HepG2 (cell line): ENCODE measurements at regions not wholly inside any gene's neighbourhood (a gene's known extent, or its start where the extent isn't known, plus 50 kb on each side); places are given as distances from the start of the nearest gene placed in this dataset.

Experiments used
- ATAC-seq: fragments of 200-7000 bp; cut with Tn5 transposase; 3 replicates; pipeline ENCODE4 v1.9.1; 2020; ENCODE audit warnings: mild to moderate bottlenecking, moderate library complexity
- BruUV-seq: library from RNA; stranded (reverse); fragments of 400-500 nt; replicated peaks from 2 replicates; lab custom pipeline; 2021; lab: Mats Ljungman, UMichigan
- CTCF ChIA-PET: fragments of 300-600 bp; formaldehyde crosslinking; extraction: SDS; loops from one replicate; lab custom pipeline; 2021; ENCODE audit warnings: low total read pairs, inconsistent platforms, low intra/inter-chr PET ratio; lab: Yijun Ruan, JAX
- POLR2A ChIA-PET: fragments of 350-600 bp; sonication (Branson Sonifier 250); formaldehyde crosslinking; loops from one replicate; lab custom pipeline; 2020; ENCODE audit warnings: antibody characterized with exemption, inconsistent platforms; lab: Yijun Ruan, JAX
- DNase-seq: peaks from one replicate; pipeline ENCODE4 v3.0.0-alpha.2; 2015; ENCODE audit warnings: low spot score
- FAIRE-seq: peaks from 3 replicates; lab custom pipeline; 2011; peaks lifted over from hg19 to GRCh38; lab: Jason Lieb, UNC
- H2AFZ ChIP-seq: one replicate; pipeline ENCODE4 v1.6.1; 2011; ENCODE audit warnings: low read length, inconsistent platforms
- H3K27ac ChIP-seq: fragments of 300-600 bp; 3 replicates; pipeline ENCODE4 v1.8.0; 2011; ENCODE audit warnings: mixed run types, mild to moderate bottlenecking, mixed read lengths, low read length, inconsistent platforms; ENCODE audit not compliant: insufficient read depth; ENCODE audit errors: extremely low read length
- H3K27me3 ChIP-seq, 2 experiments: fragments of 200-600 bp in 1 of 2; 2 replicates in 1 of 2; 3 replicates in 1 of 2; pipeline versions ENCODE4 v1.6.0 to v1.8.0; 2011; ENCODE audit warnings: low read length in 2 of 2, mild to moderate bottlenecking in 2 of 2, moderate library complexity in 2 of 2, inconsistent platforms in 1 of 2; ENCODE audit not compliant: insufficient read depth in 2 of 2, control insufficient read depth in 1 of 2
- H3K36me3 ChIP-seq, 2 experiments: fragments of 200-600 bp in 1 of 2; replicated peaks in 1 of 2; 2 replicates in 1 of 2; 3 replicates in 1 of 2; pipeline versions ENCODE4 v1.5.1 to v1.8.0; 2011; ENCODE audit warnings: low read length in 2 of 2, inconsistent platforms in 1 of 2; ENCODE audit not compliant: insufficient read depth in 2 of 2, control insufficient read depth in 1 of 2
- H3K4me1 ChIP-seq: 2 replicates; pipeline ENCODE4 v1.5.1; 2012; ENCODE audit warnings: low read length, inconsistent platforms; ENCODE audit not compliant: insufficient read depth
- H3K4me2 ChIP-seq: 2 replicates; pipeline ENCODE4 v1.6.0; 2011; ENCODE audit warnings: low read depth, low read length, inconsistent platforms
- H3K4me3 ChIP-seq, 3 experiments: fragments of 200-600 bp in 1 of 3; sonication (generic), shearing (Covaris generic) in 1 of 3; replicated peaks in 1 of 3; 2 replicates each; pipeline ENCODE4 v1.5.1; 2011 to 2016; ENCODE audit warnings: low read length in 3 of 3, inconsistent platforms in 2 of 3, low read depth in 2 of 3, mild to moderate bottlenecking in 2 of 3, control low read depth in 1 of 3, mixed read lengths in 1 of 3; ENCODE audit not compliant: insufficient read depth in 1 of 3
- H3K79me2 ChIP-seq: one replicate; pipeline ENCODE4 v1.6.1; 2011; ENCODE audit warnings: low read length, inconsistent platforms; ENCODE audit not compliant: insufficient read depth
- H3K9ac ChIP-seq: 2 replicates; pipeline ENCODE4 v1.6.0; 2011; ENCODE audit warnings: mild to moderate bottlenecking, low read depth, low read length, inconsistent platforms; ENCODE audit not compliant: insufficient read depth
- H3K9me3 ChIP-seq: 2 replicates; pipeline ENCODE4 v1.5.1; 2012; ENCODE audit warnings: mild to moderate bottlenecking, low read length
- H4K20me1 ChIP-seq: 2 replicates; pipeline ENCODE4 v1.6.0; 2011; ENCODE audit warnings: inconsistent platforms, mild to moderate bottlenecking, low read length, moderate library complexity; ENCODE audit not compliant: insufficient read depth
- ADNP ChIP-seq: sonication (generic); formaldehyde crosslinking; IDR thresholded peaks from 2 replicates; pipeline ENCODE4 v1.4.0; 2020; ENCODE audit warnings: missing genetic modification reagents
- ETV5 ChIP-seq: IDR thresholded peaks from 2 replicates; pipeline ENCODE4 v1.6.1; 2018; ENCODE audit warnings: missing biosample characterization, missing genetic modification reagents, inconsistent platforms, borderline replicate concordance
- FOXJ3 ChIP-seq: sonication (generic); formaldehyde crosslinking; IDR thresholded peaks from 2 replicates; pipeline ENCODE4 v1.4.0; 2020; ENCODE audit warnings: missing genetic modification reagents, mild to moderate bottlenecking, borderline replicate concordance
- IRF2 ChIP-seq: IDR thresholded peaks from 2 replicates; pipeline ENCODE4 v1.6.1; 2018; ENCODE audit warnings: missing genetic modification reagents, missing compliant biosample characterization
- KDM1A ChIP-seq: IDR thresholded peaks from 2 replicates; pipeline ENCODE4 v1.6.1; 2016; ENCODE audit warnings: missing compliant biosample characterization
- KLF13 ChIP-seq: sonication (generic); formaldehyde crosslinking; IDR thresholded peaks from 2 replicates; pipeline ENCODE4 v1.4.0; 2020; ENCODE audit warnings: mild to moderate bottlenecking, missing genetic modification reagents
- MAF1 ChIP-seq: sonication (generic); formaldehyde crosslinking; IDR thresholded peaks from 2 replicates; pipeline ENCODE4 v1.5.0; 2020; ENCODE audit warnings: missing genetic modification reagents, borderline replicate concordance
- MAZ ChIP-seq, 2 experiments: sonication (generic) in 1 of 2; formaldehyde crosslinking in 1 of 2; IDR thresholded peaks; 2 replicates each; pipeline versions ENCODE4 v1.5.0 to v1.6.1; 2012 to 2020; ENCODE audit warnings: low read depth in 2 of 2, mild to moderate bottlenecking in 2 of 2, borderline replicate concordance in 1 of 2, improper control_type of control experiment in 1 of 2, low read length in 1 of 2, missing genetic modification reagents in 1 of 2, moderate library complexity in 1 of 2
- NCOA2 ChIP-seq: sonication (generic); formaldehyde crosslinking; IDR thresholded peaks from 2 replicates; pipeline ENCODE4 v1.8.0; 2022; ENCODE audit warnings: inconsistent platforms
- PCBP2 ChIP-seq: fragments of 200-400 bp; formaldehyde crosslinking; optimal IDR thresholded peaks from 2 replicates; pipeline ENCODE3; 2018; ENCODE audit warnings: low read length, low read depth; ENCODE audit not compliant: poor library complexity, severe bottlenecking
- POGZ ChIP-seq: sonication (generic); formaldehyde crosslinking; IDR thresholded peaks from 2 replicates; pipeline ENCODE4 v1.4.0; 2020; ENCODE audit warnings: mild to moderate bottlenecking, missing genetic modification reagents
- SIN3B ChIP-seq: fragments of 150-350 bp; IDR thresholded peaks from 2 replicates; pipeline ENCODE4 v1.6.1; 2014; ENCODE audit warnings: low read length
- SRSF4 ChIP-seq: fragments of 200-400 bp; formaldehyde crosslinking; IDR thresholded peaks from one replicate; pipeline ENCODE4 v1.6.1; 2018; ENCODE audit warnings: mild to moderate bottlenecking, low read depth, low read length, moderate library complexity; ENCODE audit not compliant: poor library complexity, severe bottlenecking
- TBP ChIP-seq: sonication (generic); formaldehyde crosslinking; IDR thresholded peaks from 2 replicates; pipeline ENCODE4 v1.5.0; 2020; ENCODE audit warnings: missing genetic modification reagents
- ZEB1 ChIP-seq: IDR thresholded peaks from 2 replicates; pipeline ENCODE4 v1.6.1; 2012; ENCODE audit warnings: mild to moderate bottlenecking, low read depth, inconsistent platforms; ENCODE audit not compliant: insufficient replicate concordance
- ZFAT ChIP-seq: sonication (generic); formaldehyde crosslinking; conservative IDR thresholded peaks from 2 replicates; pipeline ENCODE4 v1.8.1; 2023; ENCODE audit warnings: missing genetic modification reagents, inconsistent platforms
- ZNF274 ChIP-seq: sonication (generic); formaldehyde crosslinking; IDR thresholded peaks from 2 replicates; pipeline ENCODE4 v1.5.1; 2020; ENCODE audit warnings: mild to moderate bottlenecking, missing genetic modification reagents
- ZNF326 ChIP-seq: sonication (generic); formaldehyde crosslinking; IDR thresholded peaks from 2 replicates; pipeline ENCODE4 v1.4.0; 2020; ENCODE audit warnings: missing genetic modification reagents, borderline replicate concordance
- ZNF496 ChIP-seq: sonication (generic); formaldehyde crosslinking; IDR thresholded peaks from 2 replicates; pipeline ENCODE4 v1.8.1; 2023; ENCODE audit warnings: mild to moderate bottlenecking, moderate library complexity, missing genetic modification reagents; ENCODE audit not compliant: insufficient replicate concordance
- ZNF652 ChIP-seq: IDR thresholded peaks from 2 replicates; pipeline ENCODE4 v1.6.1; 2016; ENCODE audit warnings: low read depth, borderline replicate concordance
- WGBS: methylation state at CpG from one replicate; pipeline ENCODE4 v1.1.6; 2017; ENCODE audit warnings: low lambda C conversion rate; 5-methylcytosine and 5-hydroxymethylcytosine counted together
- in situ Hi-C: cut with HindIII; loops from 2 replicates; pipeline ENCODE4 v1.10.0; 2017; ENCODE audit warnings: low pct_unique_long_range_greater_than_20kb; ENCODE audit not compliant: extremely low pct_ligation_motif_present
- intact Hi-C: fragments of 100-400 bp; cut with micrococcal nuclease; formaldehyde crosslinking; loops from one replicate; pipeline ENCODE4 v1.10.0; 2022; ENCODE audit not compliant: unreplicated experiment
- TF ChIP-seq, protein P1 (sequence below): sonication (generic); formaldehyde crosslinking; IDR thresholded peaks from 2 replicates; pipeline ENCODE4 v1.4.0; 2020; ENCODE audit warnings: mild to moderate bottlenecking, missing genetic modification reagents
- TF ChIP-seq, protein P2 (sequence below): sonication (generic); formaldehyde crosslinking; IDR thresholded peaks from 2 replicates; pipeline ENCODE4 v1.4.0; 2020; ENCODE audit warnings: missing genetic modification reagents; ENCODE audit errors: not compliant biosample characterization
- TF ChIP-seq, protein P3 (sequence below): sonication (generic); formaldehyde crosslinking; IDR thresholded peaks from 2 replicates; pipeline ENCODE4 v1.9.0; 2021; ENCODE audit warnings: missing genetic modification reagents, mild to moderate bottlenecking, borderline replicate concordance

DNA sequence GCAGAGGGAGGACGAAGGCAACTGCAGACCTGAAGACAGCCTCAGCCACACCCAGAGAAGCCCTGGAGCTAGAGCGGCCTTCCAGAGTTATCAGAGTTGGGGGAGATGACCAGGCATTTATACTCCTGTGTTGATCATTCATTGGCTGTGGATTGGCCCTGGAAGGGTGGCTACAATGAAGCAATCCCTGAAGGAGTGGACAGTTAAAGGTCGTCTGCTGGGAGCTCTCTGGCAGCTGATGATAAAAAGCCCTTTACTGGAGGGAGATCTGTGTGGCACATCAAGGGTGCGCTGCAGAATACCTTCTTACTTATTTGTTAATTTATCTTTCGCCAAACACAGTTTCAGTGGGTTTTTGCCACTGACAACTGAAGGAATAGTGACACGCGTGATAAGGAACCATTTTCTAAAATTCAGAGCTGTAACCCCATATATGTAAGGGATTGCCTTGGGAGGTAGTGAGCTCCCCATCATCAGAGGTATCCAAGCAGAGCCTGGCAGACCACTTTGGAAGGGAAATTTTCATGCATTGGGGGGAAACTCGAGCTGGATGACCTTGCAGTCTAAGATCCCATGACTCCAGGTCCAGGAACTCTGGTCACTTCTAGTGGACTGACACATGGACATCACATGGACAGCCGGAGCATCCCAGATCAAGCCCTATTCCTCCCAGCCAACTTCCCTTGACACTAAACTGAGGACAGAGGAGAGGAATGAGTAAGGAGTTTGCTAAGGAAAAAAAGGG is 126.4 kb upstream of the GADD45A start:
- Histone ChIP-seq H3K9me3 (no peaks in the 10 kb centered on the region), H3K4me3 (peak overlapping the region in 1 of 3 experiments; percentile 19; a peak in 2 of 6 replicates), H3K79me2 (no peaks in the 10 kb centered on the region), H3K27ac (no peak overlapping the region), H2AFZ (no peak overlapping the region), H3K4me2 (peak overlapping the region; percentile 69), H4K20me1 (no peaks in the 10 kb centered on the region), H3K36me3 (no peaks in the 10 kb centered on the region), H3K9ac (no peak overlapping the region), H3K4me1 (peaks cover 72% of the 10 kb centered on the region), H3K27me3 (peaks cover 0 to 6% of the 10 kb centered on the region in 2 experiments; a peak in 1 of 5 replicates)
- BruUV-seq = no TSS peak
- FAIRE-seq (no peak), DNase-seq (no peak), ATAC-seq (peak; percentile 6; the same call in 2 of the 3 replicates)
- in situ Hi-C loops (no loop called here), intact Hi-C loops (no loop called here)
- POLR2A ChIA-PET = interaction anchor here (6.4 kb wide), 1 partner anchor 127 kb away, joined by 43 read pairs; the partner anchor contains the start of gene GADD45A
- CTCF ChIA-PET = no interaction called here
- 36% methylated on average over 9 of the region's 9 CpGs for WGBS
- TF ChIP-seq MAF1 (CRISPR knock-in tag) = no peak
- TF ChIP-seq ETV5 (CRISPR knock-in tag) = no peak
- TF ChIP-seq ZNF274 (CRISPR knock-in tag) = no peak
- no peak for TF ChIP-seq SRSF4
- no peak for TF ChIP-seq IRF2 (CRISPR knock-in tag)
- TF ChIP-seq, protein P1, sequence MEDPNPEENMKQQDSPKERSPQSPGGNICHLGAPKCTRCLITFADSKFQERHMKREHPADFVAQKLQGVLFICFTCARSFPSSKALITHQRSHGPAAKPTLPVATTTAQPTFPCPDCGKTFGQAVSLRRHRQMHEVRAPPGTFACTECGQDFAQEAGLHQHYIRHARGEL (CRISPR knock-in tag) = no peak
- no peak for TF ChIP-seq TBP (CRISPR knock-in tag)
- TF ChIP-seq, protein P2, sequence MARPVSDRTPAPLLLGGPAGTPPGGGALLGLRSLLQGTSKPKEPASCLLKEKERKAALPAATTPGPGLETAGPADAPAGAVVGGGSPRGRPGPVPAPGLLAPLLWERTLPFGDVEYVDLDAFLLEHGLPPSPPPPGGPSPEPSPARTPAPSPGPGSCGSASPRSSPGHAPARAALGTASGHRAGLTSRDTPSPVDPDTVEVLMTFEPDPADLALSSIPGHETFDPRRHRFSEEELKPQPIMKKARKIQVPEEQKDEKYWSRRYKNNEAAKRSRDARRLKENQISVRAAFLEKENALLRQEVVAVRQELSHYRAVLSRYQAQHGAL (CRISPR knock-in tag) = no peak
- no peak for TF ChIP-seq ZNF496 (CRISPR knock-in tag)
- no peak for TF ChIP-seq KLF13 (CRISPR knock-in tag)
- TF ChIP-seq, protein P3, sequence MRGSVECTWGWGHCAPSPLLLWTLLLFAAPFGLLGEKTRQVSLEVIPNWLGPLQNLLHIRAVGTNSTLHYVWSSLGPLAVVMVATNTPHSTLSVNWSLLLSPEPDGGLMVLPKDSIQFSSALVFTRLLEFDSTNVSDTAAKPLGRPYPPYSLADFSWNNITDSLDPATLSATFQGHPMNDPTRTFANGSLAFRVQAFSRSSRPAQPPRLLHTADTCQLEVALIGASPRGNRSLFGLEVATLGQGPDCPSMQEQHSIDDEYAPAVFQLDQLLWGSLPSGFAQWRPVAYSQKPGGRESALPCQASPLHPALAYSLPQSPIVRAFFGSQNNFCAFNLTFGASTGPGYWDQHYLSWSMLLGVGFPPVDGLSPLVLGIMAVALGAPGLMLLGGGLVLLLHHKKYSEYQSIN = no peak
- peak; percentile 53; the same call in 1 of the 2 replicates for TF ChIP-seq KDM1A (CRISPR knock-in tag)
- TF ChIP-seq PCBP2 = no peak
- no peak for TF ChIP-seq FOXJ3 (CRISPR knock-in tag)
- no peak for TF ChIP-seq ZEB1
- no peak for TF ChIP-seq MAZ (IDR thresholded peaks at IDR 0.05; ENCODE audit: borderline replicate concordance, low read depth, low read length)
- TF ChIP-seq MAZ (CRISPR knock-in tag; IDR thresholded peaks at IDR 0.05; ENCODE audit: low read depth) = no peak
- TF ChIP-seq ADNP (CRISPR knock-in tag) = 0 out of 2 replicates have a peak, but pooled peaks have one; percentile 10
- TF ChIP-seq SIN3B = no peak
- TF ChIP-seq NCOA2 = no peak
- peak; percentile 47; the same call in 1 of the 2 replicates for TF ChIP-seq ZNF652 (CRISPR knock-in tag)
- no peak for TF ChIP-seq POGZ
- TF ChIP-seq ZFAT (CRISPR knock-in tag) = no peak
- no peak for TF ChIP-seq ZNF326 (CRISPR knock-in tag)
